ENCODE measurements at regions not wholly inside any gene's neighbourhood (a gene's known extent, or its start where the extent isn't known, plus 50 kb on each side); places are given as distances from the start of the nearest gene placed in this dataset.

DNA sequence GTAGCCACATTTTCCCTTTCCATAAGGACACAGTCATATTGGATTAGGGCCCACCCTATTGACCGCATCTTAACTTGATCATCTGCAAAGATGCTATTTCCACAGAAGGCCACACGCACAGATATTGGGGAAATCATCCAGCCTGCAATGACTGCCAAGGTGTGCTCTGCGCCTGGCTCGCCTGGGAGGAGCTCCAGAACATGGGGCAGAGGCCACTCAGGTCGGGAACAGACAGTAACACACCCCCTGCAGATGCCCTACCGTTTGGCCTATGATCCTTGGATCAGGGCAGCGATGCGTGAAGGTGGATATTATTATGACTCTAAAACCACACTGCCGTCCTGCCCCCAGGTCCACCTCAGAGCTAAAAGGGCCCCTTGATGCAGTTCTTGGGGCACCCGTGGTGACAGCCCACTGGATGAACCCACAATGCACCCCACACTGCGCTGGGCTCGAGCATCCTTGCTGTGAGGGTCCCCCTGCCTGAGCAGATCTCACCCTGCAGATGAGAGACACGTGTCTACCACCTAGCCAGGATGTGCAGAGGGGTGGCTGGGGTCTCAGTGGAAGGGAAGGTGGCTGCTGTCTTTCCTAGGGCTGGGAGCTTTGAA is 72.9 kb upstream of the ZNF516 start:
- no peak for DNase-seq

DNA sequence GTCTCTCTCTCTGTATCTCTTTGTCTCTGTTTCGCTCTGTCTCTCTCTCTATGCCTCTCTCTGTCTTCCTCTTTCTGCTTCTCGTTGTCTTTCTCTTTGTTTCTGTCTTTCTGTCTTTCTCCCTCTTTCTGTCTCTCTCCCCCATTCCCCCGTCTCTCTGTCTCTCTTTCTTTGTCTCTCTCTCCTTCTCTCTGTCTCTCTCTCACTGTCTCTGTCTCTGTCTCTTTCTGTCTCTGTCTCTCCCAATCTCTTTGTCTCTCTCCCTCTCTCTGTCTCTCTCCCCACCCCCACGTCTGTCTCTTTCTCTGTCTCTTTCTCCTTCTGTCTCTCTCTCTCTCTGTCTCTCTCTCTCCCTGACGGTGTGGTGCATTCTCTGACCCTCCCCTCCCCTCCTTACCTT is 71.9 kb upstream of the ZNF516 start:
- no peak for DNase-seq

DNA sequence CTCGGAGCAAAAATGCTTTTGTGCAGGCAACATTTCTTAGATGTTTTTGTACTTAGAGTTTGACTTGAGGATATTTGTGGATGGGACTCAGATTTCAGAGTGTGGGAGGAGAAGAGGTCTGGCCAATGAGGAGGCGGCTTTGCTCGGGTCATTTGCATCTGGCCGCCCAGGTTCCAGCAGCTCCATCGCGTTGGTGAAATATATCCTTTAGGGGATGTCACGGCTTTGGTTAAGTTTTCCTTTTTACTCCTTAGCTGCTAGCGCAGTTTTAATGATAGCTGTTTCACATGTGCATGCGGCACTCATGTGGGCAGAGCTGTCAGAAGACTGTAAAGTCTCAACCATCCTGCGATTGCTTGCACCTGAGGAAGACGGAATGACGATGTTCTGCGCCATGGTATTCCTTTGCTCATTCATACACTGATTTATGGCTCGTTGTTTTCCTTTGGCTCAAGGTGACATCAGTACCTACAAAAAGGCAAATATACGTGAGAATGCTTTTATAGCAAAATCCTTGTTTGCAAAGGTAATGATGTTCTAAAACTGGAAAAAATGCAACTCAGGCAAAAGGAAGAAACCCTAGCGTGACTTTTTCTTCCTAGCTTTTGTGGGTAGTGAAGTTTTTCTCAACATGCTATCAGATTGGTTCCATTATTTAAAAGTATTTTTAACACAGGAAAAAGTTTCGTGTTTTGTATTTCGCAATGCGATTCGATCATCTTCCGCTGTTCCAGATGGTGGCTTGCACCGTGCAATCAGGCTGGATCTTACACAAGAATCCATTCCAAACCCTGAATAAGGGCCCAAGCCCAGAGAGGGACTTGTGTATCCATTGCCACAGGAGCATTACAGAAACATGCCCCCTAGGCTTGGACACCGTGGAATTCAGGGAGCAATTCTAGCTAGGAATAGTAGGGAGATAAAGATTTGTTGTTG is 70.5 kb upstream of the ZNF516 start:
- no peak for DNase-seq

DNA sequence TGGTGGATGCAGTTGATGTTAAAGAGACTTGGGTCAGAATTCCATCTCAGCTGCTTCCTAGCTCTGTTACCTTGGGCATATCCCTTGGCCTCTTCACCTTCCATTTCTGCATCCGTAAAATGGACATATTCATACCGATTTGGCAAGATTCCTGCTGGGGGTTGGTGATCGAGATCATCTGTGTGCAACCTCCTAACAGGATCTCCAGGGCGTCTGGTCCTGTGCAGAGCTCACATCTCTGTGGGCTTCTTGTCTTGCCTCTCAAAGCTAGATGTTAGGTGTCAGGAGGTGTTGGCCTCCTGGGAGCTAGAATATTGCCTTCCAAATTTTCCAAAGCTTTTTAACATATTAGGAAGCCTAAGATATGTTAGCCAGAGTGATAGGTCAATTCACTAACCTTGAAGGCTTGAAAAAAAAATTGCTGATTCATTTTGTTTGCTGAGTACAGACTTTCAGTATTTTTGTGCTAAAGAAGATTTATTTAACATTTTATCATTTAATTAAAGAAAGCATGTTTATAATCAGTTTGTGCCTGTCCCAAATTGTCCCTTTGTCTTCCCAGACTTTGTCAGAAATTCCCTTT is 69.7 kb upstream of the ZNF516 start:
- DNase-seq, result no peak

DNA sequence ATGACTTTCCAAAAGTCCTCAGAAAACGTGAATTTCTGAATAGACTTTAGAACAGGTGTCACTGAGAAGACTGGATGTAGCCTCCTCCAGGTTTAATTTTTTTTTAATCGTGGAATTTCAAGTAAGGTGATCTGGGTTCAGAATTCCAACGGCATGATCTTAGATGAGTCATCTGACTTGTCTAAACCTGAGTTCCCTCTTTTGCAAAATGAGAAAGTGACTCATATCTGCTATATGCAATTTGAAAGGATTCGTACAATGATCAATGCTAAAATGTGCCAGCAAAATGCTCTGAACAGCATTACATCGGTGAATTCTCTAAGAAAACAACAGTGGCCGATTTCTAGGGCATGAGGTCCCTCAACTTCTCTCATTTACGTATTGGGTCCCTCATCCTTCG is 69.1 kb upstream of the ZNF516 start:
- no peak for DNase-seq

DNA sequence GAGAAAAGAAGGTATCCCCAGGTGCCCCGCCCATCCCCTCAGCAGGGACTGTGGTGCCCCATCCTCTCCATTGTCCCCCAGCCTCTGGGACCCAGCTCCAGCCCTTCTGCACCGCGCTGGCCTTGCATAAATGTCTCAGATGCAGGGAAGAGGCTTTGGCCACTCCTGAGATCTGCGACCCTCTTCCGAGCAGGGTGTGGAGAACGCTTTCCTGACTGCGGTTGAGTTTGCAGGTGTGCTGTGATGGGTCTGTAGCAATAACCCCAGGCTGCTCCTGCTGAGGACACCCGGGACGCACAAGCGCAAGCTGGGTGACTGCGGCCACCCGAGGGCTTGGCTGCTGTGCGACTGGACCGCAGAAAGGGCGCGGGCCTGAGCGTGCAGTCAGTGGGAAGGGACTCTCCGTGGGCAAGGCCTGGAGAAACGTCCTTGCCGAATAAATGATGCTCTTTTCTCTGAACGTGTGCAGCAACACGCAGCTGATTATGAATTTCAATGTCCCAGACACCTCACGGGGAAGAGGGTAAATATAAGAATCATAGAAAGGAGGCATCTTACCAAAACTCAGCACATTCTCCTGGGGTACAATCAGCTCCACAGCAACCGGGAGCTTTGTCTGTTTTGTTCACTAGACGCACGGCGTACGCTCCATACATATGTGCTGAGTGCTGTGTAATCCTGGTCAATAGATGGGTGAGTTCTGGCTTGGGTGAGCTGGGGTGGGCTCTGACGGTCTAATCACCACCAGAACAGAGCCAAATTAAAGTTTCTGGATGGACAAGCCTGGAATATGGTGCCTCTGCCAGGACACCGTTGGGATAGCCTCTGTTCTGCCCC is 67.5 kb upstream of the ZNF516 start:
- DNase-seq, result no peak

DNA sequence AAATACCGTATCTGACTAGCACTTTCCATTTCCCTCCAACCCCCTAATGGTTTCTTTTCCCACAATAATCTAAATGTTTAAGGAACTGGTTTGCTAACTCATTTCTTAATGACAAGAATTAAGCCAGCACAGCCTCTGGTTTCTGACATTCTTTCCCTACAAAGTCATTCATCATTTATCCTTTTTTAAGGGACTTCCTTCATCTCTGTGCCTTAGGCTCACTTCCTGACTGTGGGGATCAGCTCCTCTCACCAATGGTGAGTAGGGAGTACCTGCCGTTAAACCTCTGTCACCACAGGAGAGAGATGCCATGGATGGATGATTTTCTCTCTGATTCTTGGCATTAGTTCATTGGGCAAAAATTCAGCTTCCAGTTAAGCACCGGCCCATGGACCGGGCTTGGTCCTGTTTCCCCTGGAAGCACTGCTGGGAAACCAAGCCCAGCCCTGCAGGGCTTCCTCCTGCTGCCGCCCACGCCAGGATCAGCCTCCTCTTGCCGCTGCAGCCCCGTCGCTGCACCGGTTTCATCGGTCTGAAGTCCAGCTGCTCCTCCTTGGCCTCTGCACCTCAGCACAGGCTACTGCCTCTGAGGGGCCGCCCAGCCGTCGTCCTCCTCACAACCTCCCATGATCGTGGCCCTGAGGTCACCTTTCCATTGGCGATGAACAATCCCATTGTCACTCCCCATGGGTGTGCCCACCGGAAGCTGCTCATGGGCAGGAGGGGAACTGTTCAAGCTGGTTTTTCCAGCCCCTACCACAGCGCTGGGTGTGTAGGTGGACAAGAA is 64.0 kb upstream of the ZNF516 start:
- no peak for DNase-seq

DNA sequence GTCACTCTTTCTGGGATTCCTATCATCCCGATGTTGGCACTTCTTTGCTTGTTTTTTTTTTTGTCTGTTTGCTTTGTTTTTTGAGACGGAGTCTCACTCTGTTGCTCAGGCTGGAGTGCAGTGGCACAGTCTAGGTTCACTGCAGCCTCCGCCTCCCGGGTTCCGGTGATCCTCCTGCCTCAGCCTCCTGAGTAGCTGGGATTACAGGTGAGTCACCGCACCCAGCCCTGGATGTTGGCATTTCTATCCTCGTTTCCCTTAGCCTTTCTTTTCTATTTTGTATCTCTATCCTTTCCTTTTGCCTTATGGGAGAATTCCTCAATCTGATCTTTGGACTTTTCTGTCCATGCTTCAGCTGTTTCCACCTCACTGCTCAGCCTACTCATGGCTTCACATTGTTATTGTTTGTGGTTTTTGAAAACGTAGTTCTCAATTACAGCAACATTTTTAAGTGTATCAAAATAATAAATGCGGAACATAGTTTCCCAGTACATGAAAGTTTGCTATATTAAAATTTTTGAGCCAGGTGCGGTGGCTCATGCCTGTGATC is 62.1 kb upstream of the ZNF516 start:
- no peak for DNase-seq

DNA sequence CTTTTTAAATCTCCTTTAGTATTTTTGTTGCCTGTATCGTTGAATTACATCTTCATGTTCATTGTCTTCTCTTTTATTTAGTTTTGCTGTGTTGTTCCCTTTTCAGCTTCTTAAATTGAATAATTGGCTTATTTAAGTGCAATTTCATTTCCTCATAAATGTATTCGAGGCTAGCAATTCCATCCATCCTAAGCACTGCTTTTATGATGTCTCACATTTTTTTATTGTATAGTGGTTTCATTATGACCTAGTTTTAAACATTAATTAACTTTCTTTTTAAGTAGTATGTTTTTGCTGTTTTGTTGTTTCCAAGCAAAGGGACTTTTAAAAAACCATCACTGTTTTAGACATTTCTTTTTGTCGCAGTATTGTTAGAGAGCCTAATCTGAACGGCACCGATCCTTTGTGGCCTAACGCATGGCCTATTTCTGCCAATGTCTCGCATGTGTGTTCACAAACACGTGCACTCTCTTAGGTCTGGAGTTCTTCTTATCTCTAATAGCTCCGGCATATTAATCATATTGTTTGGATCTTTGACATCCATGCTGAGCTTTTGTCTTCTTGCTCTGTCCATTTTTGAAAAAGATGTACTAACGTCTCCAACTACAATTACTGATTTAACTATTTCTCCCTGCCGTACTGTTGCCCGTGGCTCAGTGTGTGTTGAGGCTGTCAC is 59.6 kb upstream of the ZNF516 start:
- DNase-seq, result no peak

DNA sequence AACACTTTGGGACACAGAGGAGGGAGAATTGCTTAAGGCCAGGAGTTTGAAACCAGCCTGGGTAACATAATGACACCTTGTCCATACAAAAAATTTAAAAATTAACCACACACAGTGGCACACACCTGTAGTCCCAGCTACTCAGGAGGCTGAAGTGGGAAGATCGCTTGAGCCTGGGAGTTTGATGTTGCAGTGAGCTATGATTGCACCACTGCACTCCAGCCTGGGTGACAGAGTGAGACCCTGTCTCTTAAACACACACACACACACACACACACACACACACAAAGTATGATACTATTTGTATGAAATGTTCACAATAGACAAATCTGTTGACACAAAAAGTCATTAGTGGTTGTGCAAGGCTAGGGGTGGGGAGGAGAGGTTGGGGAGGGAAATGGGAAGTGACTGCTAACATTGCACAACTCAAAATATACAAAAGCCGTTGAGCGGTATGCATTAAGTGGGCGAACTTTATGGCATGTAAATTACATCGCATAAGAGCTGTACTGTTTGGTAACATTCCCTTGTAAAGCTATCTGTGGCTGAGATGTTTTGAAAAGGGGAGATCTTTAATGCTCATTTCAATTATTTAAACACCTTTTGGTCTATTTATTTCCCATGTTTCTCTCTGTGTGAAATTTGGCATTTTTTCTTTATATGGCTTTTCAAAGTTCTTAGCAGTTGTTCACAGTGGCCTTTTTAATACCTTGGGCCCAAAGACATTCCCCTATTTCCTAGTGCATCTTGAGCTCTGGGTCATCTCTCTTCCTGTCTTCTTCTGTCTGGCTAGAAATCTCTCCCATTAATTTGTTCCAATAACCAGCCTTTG is 58.9 kb upstream of the ZNF516 start:
- DNase-seq, result no peak

DNA sequence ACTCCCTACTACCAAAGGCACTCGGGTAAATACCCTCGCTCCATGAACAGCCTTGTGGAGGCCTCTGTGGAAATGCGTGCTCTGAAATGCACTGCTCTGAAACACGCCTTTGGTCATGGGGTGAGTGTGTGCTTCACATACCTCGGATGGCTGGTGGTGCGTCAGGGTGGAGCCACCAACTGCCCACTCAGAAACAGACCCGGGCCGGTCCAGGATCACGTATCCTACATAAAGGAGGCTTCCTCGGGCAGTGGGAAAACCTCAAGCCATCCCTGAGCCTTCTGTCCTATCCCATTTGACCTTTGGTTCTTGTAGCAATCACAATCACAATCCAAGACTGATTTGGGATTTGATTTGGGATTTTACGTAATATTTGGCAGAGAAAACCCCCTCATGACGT is 53.5 kb upstream of the ZNF516 start:
- DNase-seq, result no peak

DNA sequence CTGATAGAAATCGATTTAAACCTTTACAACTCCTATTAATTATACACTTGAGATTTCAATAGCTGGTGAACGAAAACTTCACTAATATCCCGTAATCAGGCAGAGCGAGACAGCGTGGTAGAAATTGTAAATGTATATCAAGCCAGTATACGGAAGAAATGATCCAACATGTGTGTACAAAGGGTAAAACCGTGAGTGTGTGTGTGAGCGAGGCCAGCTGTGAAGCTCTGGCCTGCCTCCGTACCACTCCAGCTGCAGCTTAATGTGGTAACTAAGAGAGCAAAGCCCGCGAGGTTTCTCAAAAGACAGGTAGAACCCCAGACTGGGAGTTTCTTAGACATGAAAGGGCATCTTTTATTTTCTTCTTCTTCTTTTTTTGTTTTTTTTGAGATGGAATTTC is 52.3 kb upstream of the ZNF516 start:
- DNase-seq, result no peak

DNA sequence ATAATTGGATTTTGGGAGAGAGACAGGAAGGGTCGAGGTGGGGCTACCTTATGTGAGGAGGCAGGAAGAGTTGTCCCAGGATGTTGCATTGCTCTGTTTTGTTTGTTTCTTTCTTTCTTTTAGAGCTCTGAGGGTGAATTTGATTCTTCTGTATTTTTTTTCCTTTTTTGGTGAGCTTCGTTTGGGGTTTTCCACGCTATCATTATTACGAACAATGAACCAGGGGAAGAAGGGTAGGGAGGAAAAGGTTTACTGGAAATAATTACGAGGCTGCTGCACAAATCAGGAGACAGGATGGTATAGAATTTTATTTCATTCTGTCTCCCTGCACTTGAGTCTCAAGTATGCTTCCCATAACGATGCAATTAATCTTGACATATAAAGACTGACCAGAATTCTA is 51.4 kb upstream of the ZNF516 start:
- no peak for DNase-seq

DNA sequence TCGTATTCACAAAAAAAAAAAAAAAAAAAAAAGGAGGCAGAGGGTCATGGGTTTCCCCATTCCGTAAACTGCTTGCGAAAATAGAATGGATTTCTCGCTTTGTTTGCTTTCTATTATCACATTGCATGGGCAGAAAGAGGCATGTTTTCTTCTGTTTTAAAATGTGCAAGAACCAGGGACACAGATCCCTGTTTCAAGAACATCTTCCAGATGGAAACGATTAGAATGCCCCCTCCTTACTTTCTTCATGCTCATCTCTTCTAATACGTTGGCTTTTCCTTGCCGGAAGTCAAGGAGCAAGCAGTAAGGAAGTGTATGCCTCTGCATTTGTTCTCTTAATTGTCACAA is 51.0 kb upstream of the ZNF516 start:
- DNase-seq, result no peak

DNA sequence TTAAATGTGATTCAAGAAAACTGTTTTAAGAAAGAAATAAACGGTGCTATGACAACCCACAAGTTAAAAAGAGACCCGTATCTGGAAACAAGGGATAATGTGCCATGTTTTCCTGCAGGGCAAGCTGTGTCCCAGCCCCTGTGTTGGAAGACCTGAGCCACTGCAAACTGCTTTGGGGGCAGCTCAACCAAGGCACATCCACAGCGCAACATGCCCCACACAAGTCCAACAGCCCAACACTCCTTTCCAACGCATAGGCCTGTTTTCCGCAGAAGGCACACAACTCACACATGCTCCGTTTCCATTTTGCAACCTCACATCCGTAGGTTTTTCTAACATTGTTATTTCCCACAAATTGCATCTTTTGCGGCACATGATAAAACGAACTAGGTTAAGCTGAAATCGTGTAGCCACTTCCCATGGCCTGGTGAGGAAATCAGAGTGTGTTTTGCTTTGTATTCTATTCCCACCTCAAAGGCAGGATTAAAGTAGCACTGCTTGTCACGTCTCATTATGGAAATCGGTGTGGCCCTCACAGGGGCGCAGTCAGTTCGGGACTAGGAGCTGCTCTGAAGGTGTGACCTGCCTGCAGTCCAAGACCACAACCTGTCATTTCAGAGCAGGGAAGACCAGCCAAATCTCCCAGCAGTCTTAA is 50.5 kb upstream of the ZNF516 start:
- no peak for DNase-seq

DNA sequence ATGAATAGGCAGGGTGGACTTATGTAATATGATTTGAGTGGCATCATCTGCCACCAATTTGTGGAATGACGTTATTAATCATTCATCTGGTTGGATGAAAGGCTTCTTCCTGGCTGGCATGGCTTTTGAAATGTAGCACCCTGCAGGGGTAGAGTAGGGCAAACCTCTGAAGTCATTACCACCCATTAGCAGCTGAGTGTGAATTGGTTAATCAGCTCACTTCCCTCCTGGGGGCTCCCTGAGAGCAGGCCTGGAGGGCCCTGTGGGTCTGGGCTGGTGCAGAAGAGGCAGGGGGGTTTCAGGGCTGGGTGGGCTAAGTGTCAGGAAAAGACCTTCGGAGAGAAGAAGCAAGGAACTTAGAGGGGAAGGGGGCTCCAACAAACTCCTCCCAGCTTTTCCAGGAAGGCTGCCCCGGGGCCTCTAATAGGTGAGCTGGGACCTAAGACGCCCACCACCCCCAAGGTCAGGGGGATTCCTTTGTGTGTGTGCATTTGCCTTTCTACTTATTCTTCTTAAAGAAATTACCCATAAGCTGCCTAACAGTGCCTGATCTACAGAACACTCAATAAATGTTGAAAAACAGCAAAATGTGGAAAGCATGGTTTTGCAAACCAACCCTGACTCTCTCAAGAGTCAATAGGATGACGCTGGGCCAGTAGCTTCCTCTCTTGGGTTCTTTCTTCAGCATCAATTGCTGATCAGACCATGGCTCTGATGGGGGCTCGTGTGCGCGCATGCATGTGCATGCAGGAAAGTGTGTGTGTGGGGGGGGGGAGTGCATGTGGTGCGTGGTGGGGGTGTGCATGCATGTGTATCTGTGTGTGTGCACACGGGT is 49.7 kb upstream of the ZNF516 start:
- DNase-seq, result no peak

All from stimulated activated CD4-positive, alpha-beta T cell treated with anti-CD3 and anti-CD28 coated beads, Interleukin-2, amount 100 ng/mL, for 24 hours (primary cell).